OCI-LY7 (cell line): ENCODE measurements at regions not wholly inside any gene's neighbourhood (a gene's known extent, or its start where the extent isn't known, plus 50 kb on each side); places are given as distances from the start of the nearest gene placed in this dataset.

Experiments
- BruUV-seq: library from RNA; stranded (reverse); fragments of 400-500 nt; replicated peaks from 2 replicates; lab custom pipeline; 2021; lab: Mats Ljungman, UMichigan
- CTCF ChIA-PET: fragments of 300-600 bp; sonication (Branson Sonifier 250); formaldehyde crosslinking; loops from one replicate; lab custom pipeline; 2022; ENCODE audit warnings: antibody characterized with exemption; ENCODE audit not compliant: unreplicated experiment; lab: Charles Lee
- POLR2A ChIA-PET: fragments of 300-600 bp; sonication (Branson Sonifier 250); formaldehyde crosslinking; loops from one replicate; lab custom pipeline; 2022; ENCODE audit warnings: antibody characterized with exemption; lab: Charles Lee
- DNase-seq: peaks from one replicate; pipeline ENCODE4 v3.0.0-alpha.2; 2015; ENCODE audit warnings: low spot score
- H2AFZ ChIP-seq: fragments of 200-600 bp; sonication (generic), shearing (Covaris generic); 2 replicates; pipeline ENCODE4 v1.6.1; 2014; ENCODE audit warnings: mild to moderate bottlenecking, antibody characterized with exemption, low read length, moderate library complexity
- H3K27ac ChIP-seq: fragments of 200-600 bp; sonication (generic); 2 replicates; pipeline ENCODE4 v1.5.1; 2014; ENCODE audit warnings: mixed run types, low read depth, mild to moderate bottlenecking, moderate library complexity, low read length, inconsistent platforms; ENCODE audit not compliant: poor library complexity, severe bottlenecking
- H3K36me3 ChIP-seq: fragments of 200-600 bp; sonication (generic); 2 replicates; pipeline ENCODE4 v1.6.1; 2014; ENCODE audit warnings: mild to moderate bottlenecking, antibody characterized with exemption, low read length, moderate library complexity, mixed read lengths; ENCODE audit not compliant: insufficient read depth
- H3K4me1 ChIP-seq: fragments of 200-600 bp; sonication (generic); 2 replicates; pipeline ENCODE4 v1.5.1; 2014; ENCODE audit warnings: mild to moderate bottlenecking, low read length; ENCODE audit not compliant: insufficient read depth, poor library complexity, severe bottlenecking
- H3K4me2 ChIP-seq: fragments of 200-600 bp; sonication (generic); 2 replicates; pipeline ENCODE4 v1.6.1; 2014; ENCODE audit warnings: mild to moderate bottlenecking, low read length
- H3K4me3 ChIP-seq: fragments of 200-600 bp; sonication (generic); 2 replicates; pipeline ENCODE4 v1.5.1; 2014; ENCODE audit warnings: mild to moderate bottlenecking, low read depth, low read length; ENCODE audit not compliant: poor library complexity, severe bottlenecking
- H3K79me2 ChIP-seq: fragments of 200-600 bp; sonication (generic); 2 replicates; pipeline ENCODE4 v1.6.1; 2016; ENCODE audit warnings: low read depth, mild to moderate bottlenecking, low read length, moderate library complexity, mixed read lengths; ENCODE audit not compliant: insufficient read depth
- H3K9me2 ChIP-seq: fragments of 200-600 bp; sonication (generic); 2 replicates; pipeline ENCODE4 v1.6.1; 2016; ENCODE audit warnings: mild to moderate bottlenecking, low read length, mixed read lengths; ENCODE audit not compliant: insufficient read depth
- H3K9me3 ChIP-seq: fragments of 200-600 bp; sonication (generic); 2 replicates; pipeline ENCODE4 v1.6.1; 2014; ENCODE audit warnings: mild to moderate bottlenecking, mixed run types, low read length, mixed read lengths
- H4K20me1 ChIP-seq: fragments of 200-600 bp; sonication (generic); 2 replicates; pipeline ENCODE4 v1.6.1; 2014; ENCODE audit warnings: mild to moderate bottlenecking, antibody characterized with exemption, low read length, moderate library complexity, mixed read lengths; ENCODE audit not compliant: insufficient read depth
- CTCF ChIP-seq: fragments of 200-600 bp; sonication (generic); conservative IDR thresholded peaks from 2 replicates; pipeline ENCODE4 v1.5.1; 2014; ENCODE audit warnings: mild to moderate bottlenecking, antibody characterized with exemption, low read length, moderate library complexity, mixed read lengths
- EZH2phosphoT487 ChIP-seq: fragments of 200-600 bp; sonication (generic); IDR thresholded peaks from 2 replicates; pipeline ENCODE4 v1.6.1; 2018; ENCODE audit warnings: low read depth, borderline replicate concordance, mild to moderate bottlenecking, mixed run types, antibody characterized with exemption, low read length, moderate library complexity, mixed read lengths
- intact Hi-C: fragments of 100-400 bp; cut with micrococcal nuclease; formaldehyde crosslinking; loops from one replicate; pipeline ENCODE4 v1.10.0; 2022; ENCODE audit not compliant: unreplicated experiment

- TF ChIP-seq EZH2phosphoT487 (no peak), CTCF (no peak)
- H3K79me2 ChIP-seq, result no peaks in the 10 kb centered on the region
- no peaks in the 10 kb centered on the region for H3K4me1 ChIP-seq
- H3K9me2 ChIP-seq, result no peaks in the 10 kb centered on the region
- no peak overlapping the region for H3K4me2 ChIP-seq
- no peak overlapping the region for H2AFZ ChIP-seq
- POLR2A ChIA-PET, result no interaction called here
- CTCF ChIA-PET, result interaction anchor here (0.6 kb wide), 1 partner anchor 780 kb away, joined by 3 read pairs; no protein-coding TSS in a partner anchor
- BruUV-seq, result no TSS peak
- DNase-seq, result no peak
- intact Hi-C loops, result no loop called here
- no peaks in the 10 kb centered on the region for H4K20me1 ChIP-seq
- no peak overlapping the region for H3K4me3 ChIP-seq
- no peaks in the 10 kb centered on the region for H3K36me3 ChIP-seq
- H3K27ac ChIP-seq, result no peak overlapping the region
- H3K9me3 ChIP-seq, result no peaks in the 10 kb centered on the region
Observed at GRCh38 chr22:49019737-49020713, 807.6 kb downstream of the BRD1 start.

GRCh38 chr22:49018601-49019000 is 809.1 kb downstream of the BRD1 start:
- intact Hi-C loops, result no loop called here
- Histone ChIP-seq H3K4me2 (no peak overlapping the region), H3K79me2 (no peaks in the 10 kb centered on the region), H4K20me1 (no peaks in the 10 kb centered on the region), H3K36me3 (no peaks in the 10 kb centered on the region), H3K9me3 (no peaks in the 10 kb centered on the region), H2AFZ (no peak overlapping the region), H3K27ac (no peak overlapping the region), H3K9me2 (no peaks in the 10 kb centered on the region), H3K4me1 (no peaks in the 10 kb centered on the region), H3K4me3 (no peak overlapping the region)
- DNase-seq, result no peak
- ChIA-PET CTCF (no interaction called here), POLR2A (no interaction called here)
- BruUV-seq, result no TSS peak
- TF ChIP-seq CTCF, result no peak
- TF ChIP-seq EZH2phosphoT487, result no peak
